ENCODE measurements at regions not wholly inside any gene's neighbourhood (a gene's known extent, or its start where the extent isn't known, plus 50 kb on each side); places are given as distances from the start of the nearest gene placed in this dataset.

DNA sequence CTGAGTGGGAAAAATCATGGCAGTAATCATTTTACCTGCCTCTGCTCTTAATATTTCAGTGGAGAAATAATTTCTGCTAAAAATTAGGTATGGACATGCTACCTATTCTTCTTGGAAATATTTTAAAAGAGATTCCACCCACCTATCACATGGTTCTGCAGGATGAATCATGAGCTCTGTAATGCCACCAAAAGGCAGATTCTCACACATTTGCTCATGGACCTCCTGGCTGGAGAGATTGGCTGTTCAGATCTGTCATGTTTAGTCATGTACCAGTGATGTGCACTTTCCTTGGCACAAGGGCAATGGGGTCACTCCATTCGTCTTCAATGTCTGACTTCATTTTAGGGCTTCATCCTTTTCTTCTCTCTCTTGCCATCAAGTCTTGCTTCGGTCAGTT is 101.8 kb upstream of the MBNL2 start:
- ChIA-PET CTCF (no interaction called here), POLR2A (no interaction called here)
- DNase-seq (no peak), ATAC-seq (ENCODE audit: low read depth) (no peak)
- H3K4me1 Mint-ChIP-seq: no peaks in the 10 kb centered on the region
- H3K27me3 Mint-ChIP-seq: peaks cover 39% of the 10 kb centered on the region
- intact Hi-C loops (cut with micrococcal nuclease): no loop called here
- H3K27ac Mint-ChIP-seq: no peak overlapping the region
- TF ChIP-seq, protein P1, sequence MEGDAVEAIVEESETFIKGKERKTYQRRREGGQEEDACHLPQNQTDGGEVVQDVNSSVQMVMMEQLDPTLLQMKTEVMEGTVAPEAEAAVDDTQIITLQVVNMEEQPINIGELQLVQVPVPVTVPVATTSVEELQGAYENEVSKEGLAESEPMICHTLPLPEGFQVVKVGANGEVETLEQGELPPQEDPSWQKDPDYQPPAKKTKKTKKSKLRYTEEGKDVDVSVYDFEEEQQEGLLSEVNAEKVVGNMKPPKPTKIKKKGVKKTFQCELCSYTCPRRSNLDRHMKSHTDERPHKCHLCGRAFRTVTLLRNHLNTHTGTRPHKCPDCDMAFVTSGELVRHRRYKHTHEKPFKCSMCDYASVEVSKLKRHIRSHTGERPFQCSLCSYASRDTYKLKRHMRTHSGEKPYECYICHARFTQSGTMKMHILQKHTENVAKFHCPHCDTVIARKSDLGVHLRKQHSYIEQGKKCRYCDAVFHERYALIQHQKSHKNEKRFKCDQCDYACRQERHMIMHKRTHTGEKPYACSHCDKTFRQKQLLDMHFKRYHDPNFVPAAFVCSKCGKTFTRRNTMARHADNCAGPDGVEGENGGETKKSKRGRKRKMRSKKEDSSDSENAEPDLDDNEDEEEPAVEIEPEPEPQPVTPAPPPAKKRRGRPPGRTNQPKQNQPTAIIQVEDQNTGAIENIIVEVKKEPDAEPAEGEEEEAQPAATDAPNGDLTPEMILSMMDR (IDR thresholded peaks at IDR 0.05): no peak
- no peaks in the 10 kb centered on the region for H3K9me3 Mint-ChIP-seq
- H3K4me3 Mint-ChIP-seq: no peak overlapping the region
- no peaks in the 10 kb centered on the region for H3K36me3 Mint-ChIP-seq (ENCODE audit: low read depth)

DNA sequence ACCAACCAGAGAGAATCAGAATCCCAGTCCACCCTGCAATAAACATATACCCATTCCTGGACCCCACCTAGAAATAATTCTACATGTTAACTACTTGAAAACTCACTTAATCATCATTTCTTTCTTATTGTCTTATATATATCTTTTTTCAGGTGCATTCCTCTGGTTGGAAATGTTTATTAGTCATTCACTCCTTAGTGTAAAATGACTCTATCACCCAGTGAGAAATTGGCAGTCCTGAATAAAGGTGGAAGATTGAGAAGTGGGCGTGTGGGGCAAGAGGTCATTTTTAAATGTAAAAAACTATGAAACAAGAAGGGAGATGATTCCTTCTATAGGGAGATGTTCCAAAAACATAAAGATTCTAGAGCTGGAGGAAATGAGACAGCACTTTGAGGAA is 101.2 kb upstream of the MBNL2 start:
- CTCF ChIA-PET: no interaction called here
- Mint-ChIP-seq H3K4me1 (no peaks in the 10 kb centered on the region), H3K27me3 (peaks cover 39% of the 10 kb centered on the region), H3K27ac (no peak overlapping the region), H3K36me3 (ENCODE audit: low read depth) (no peaks in the 10 kb centered on the region), H3K9me3 (no peaks in the 10 kb centered on the region), H3K4me3 (no peak overlapping the region)
- TF ChIP-seq, protein P1 (IDR thresholded peaks at IDR 0.05): no peak
- no peak for ATAC-seq (ENCODE audit: low read depth)
- POLR2A ChIA-PET: no interaction called here
- intact Hi-C loops (cut with micrococcal nuclease): no loop called here
- no peak for DNase-seq

DNA sequence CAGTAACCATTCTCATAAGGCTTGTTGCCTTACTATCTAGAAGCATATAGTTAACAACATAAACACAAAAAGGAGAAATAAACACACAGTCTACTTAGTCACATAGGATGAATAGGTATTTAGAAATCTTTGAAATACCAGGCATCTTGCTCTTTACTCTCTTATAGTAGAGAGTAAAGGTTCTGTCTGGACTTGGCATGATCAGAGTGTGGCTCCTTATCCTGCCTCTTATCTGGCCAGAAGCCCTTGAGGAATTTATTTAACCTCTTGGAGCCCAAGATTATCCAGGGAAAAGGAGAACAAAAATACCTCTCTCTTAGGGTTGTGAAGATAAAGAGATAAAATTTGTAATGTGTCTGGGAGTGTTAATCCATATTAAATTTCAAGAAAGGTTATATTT is 100.2 kb upstream of the MBNL2 start:
- H3K9me3 Mint-ChIP-seq: no peaks in the 10 kb centered on the region

DNA sequence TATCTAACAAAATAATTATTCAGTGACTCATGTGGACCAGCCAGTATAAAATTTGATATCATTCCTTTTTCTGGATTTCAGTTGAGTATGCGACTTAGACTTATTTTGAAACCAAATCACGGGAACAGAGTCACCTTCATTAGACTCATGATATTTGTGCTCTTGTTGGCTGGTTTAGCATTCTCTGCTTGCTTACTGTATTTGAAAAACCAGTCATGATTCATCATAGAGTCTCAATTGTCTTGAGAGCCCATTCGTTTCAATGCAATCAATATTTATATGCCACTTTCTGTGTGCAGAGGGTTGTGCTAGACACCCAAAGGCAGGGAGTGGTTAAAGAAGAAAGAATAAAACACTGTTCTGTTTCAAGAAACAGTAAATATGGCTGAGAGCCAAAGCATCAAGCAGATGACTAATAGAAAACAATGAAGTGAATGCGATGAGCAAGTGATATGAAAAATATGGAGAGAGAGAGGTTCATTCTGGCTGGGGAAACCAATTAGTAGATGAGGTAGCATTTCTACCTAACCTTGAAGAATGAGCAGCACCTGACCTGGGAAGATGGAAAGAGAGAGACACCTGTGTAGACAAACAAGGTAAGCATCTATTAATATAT is 99.6 kb upstream of the MBNL2 start:
- no peak overlapping the region for H3K27ac Mint-ChIP-seq
- POLR2A ChIA-PET: no interaction called here
- intact Hi-C loops (cut with micrococcal nuclease): no loop called here

More for the DNA sequence above, 100.2 kb upstream of the MBNL2 start:
- ChIA-PET CTCF (no interaction called here), POLR2A (no interaction called here)
- H3K4me3 Mint-ChIP-seq: no peak overlapping the region
- no peaks in the 10 kb centered on the region for H3K4me1 Mint-ChIP-seq
- H3K27me3 Mint-ChIP-seq: peaks cover 39% of the 10 kb centered on the region
- TF ChIP-seq, protein P1 (IDR thresholded peaks at IDR 0.05): no peak
- H3K36me3 Mint-ChIP-seq (ENCODE audit: low read depth): no peaks in the 10 kb centered on the region
- intact Hi-C loops (cut with micrococcal nuclease): no loop called here
- no peak for DNase-seq
- H3K27ac Mint-ChIP-seq: no peak overlapping the region
- no peak for ATAC-seq (ENCODE audit: low read depth)

DNA sequence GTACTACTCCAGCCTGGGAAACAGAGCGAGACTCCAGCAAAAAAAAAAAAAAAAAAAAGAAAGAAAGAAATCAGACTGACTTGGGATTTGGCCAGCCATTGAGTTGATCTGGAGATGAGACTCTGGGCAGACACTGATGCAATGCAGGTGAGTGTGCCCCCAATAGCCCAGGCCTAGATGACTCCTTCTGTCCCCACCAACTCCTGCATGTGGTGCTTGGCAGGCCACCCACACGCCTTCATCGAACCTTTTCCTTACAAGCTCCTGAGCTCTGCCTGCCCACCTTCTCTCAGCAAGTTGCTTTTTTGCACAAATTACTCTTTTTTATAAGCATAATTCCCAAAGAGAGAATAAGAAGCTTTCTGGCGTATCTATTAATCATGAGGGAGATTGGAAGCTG is 97.9 kb upstream of the MBNL2 start:
- Mint-ChIP-seq H3K4me1 (no peaks in the 10 kb centered on the region), H3K27ac (no peak overlapping the region), H3K27me3 (peaks cover 30% of the 10 kb centered on the region), H3K4me3 (no peak overlapping the region), H3K9me3 (no peaks in the 10 kb centered on the region), H3K36me3 (ENCODE audit: low read depth) (no peaks in the 10 kb centered on the region)
- TF ChIP-seq, protein P1 (IDR thresholded peaks at IDR 0.05): no peak
- ATAC-seq (ENCODE audit: low read depth) (no peak), DNase-seq (no peak)
- POLR2A ChIA-PET: no interaction called here
- intact Hi-C loops (cut with micrococcal nuclease): no loop called here
- CTCF ChIA-PET: no interaction called here

More for the DNA sequence above, 99.6 kb upstream of the MBNL2 start:
- Mint-ChIP-seq H3K36me3 (ENCODE audit: low read depth) (no peaks in the 10 kb centered on the region), H3K9me3 (no peaks in the 10 kb centered on the region), H3K27me3 (peaks cover 39% of the 10 kb centered on the region), H3K4me1 (no peaks in the 10 kb centered on the region), H3K4me3 (no peak overlapping the region)
- DNase-seq (no peak), ATAC-seq (ENCODE audit: low read depth) (no peak)
- TF ChIP-seq, protein P1 (IDR thresholded peaks at IDR 0.05): no peak
- CTCF ChIA-PET: no interaction called here

Data from activated B cell treated with CpG ODN at 0.5 μM for 24 hours (primary cell).